Activated T-helper 2 cell treated with anti-CD3 and anti-CD28 coated beads, Interferon-gamma antibody, Interleukin-2, Interleukin-4, amounts not matched to agents 10 μg/mL and 5 μg/mL and 100 μg/mL, durations not matched to agents 14 hours and 24 hours and 36 hours (primary cell): ENCODE measurements at regions not wholly inside any gene's neighbourhood (a gene's known extent, or its start where the extent isn't known, plus 50 kb on each side); places are given as distances from the start of the nearest gene placed in this dataset.
"Not testable (repeated sequence)": the region's sequence is repeated elsewhere in the genome, so short reads cannot be mapped to it uniquely, and the experiment has no call there.

Source experiments
- DNase-seq: peaks from one replicate; pipeline ENCODE4 v3.0.0; 2021; ENCODE audit warnings: low spot score
- H3K27ac Mint-ChIP-seq: one replicate; pipeline ENCODE4 v1.8.0; 2021; ENCODE audit warnings: mixed read lengths
- H3K27me3 Mint-ChIP-seq: one replicate; pipeline ENCODE4 v1.8.0; 2021; ENCODE audit warnings: low read depth, mixed read lengths
- H3K36me3 Mint-ChIP-seq: one replicate; pipeline ENCODE4 v1.8.0; 2021; ENCODE audit warnings: low read depth, mixed read lengths
- H3K4me1 Mint-ChIP-seq: one replicate; pipeline ENCODE4 v1.8.0; 2021; ENCODE audit warnings: low read depth, mixed read lengths
- H3K4me3 Mint-ChIP-seq: one replicate; pipeline ENCODE4 v1.8.0; 2021; ENCODE audit warnings: low read depth, mild to moderate bottlenecking, moderate library complexity, mixed read lengths
- H3K9me3 Mint-ChIP-seq: one replicate; pipeline ENCODE4 v1.8.0; 2021; ENCODE audit warnings: mixed read lengths
- intact Hi-C: fragments of 100-400 bp; cut with micrococcal nuclease; formaldehyde crosslinking; loops from one replicate; pipeline ENCODE4 v1.15.1; 2023

- intact Hi-C loops, result not testable (repeated sequence)
Measured at GRCh38 chr15:20473465-20473864, 68.1 kb downstream of the GOLGA6L6 start.

GRCh38 chr15:20472983-20473382, 68.6 kb downstream of the GOLGA6L6 start:
- H3K36me3 Mint-ChIP-seq, intact Hi-C loops, H3K27me3 Mint-ChIP-seq, DNase-seq, H3K4me3 Mint-ChIP-seq, H3K27ac Mint-ChIP-seq, H3K9me3 Mint-ChIP-seq, H3K4me1 Mint-ChIP-seq: not testable (repeated sequence)

More at GRCh38 chr15:20473465-20473864, 68.1 kb downstream of the GOLGA6L6 start:
- H3K36me3 Mint-ChIP-seq, H3K4me1 Mint-ChIP-seq, DNase-seq, H3K4me3 Mint-ChIP-seq, H3K27ac Mint-ChIP-seq, H3K27me3 Mint-ChIP-seq, H3K9me3 Mint-ChIP-seq: not testable (repeated sequence)

GRCh38 chr15:20470810-20471209, 70.8 kb downstream of the GOLGA6L6 start:
- H3K27ac Mint-ChIP-seq, H3K36me3 Mint-ChIP-seq, H3K9me3 Mint-ChIP-seq, H3K4me1 Mint-ChIP-seq, intact Hi-C loops, H3K27me3 Mint-ChIP-seq, H3K4me3 Mint-ChIP-seq, DNase-seq: not testable (repeated sequence)

GRCh38 chr15:20441138-20441537, 100.5 kb downstream of the GOLGA6L6 start:
- H3K36me3 Mint-ChIP-seq, DNase-seq, intact Hi-C loops, H3K9me3 Mint-ChIP-seq, H3K27me3 Mint-ChIP-seq, H3K4me3 Mint-ChIP-seq, H3K4me1 Mint-ChIP-seq, H3K27ac Mint-ChIP-seq: not testable (repeated sequence)

- DNase-seq, H3K4me3 Mint-ChIP-seq, H3K27ac Mint-ChIP-seq, H3K27me3 Mint-ChIP-seq, intact Hi-C loops, H3K4me1 Mint-ChIP-seq, H3K9me3 Mint-ChIP-seq, H3K36me3 Mint-ChIP-seq: not testable (repeated sequence)
Measured at GRCh38 chr15:20440390-20440789, 101.2 kb downstream of the GOLGA6L6 start.

GRCh38 chr15:20439111-20439510, 102.5 kb downstream of the GOLGA6L6 start:
- H3K27me3 Mint-ChIP-seq, H3K4me3 Mint-ChIP-seq, DNase-seq, intact Hi-C loops, H3K27ac Mint-ChIP-seq, H3K4me1 Mint-ChIP-seq, H3K9me3 Mint-ChIP-seq, H3K36me3 Mint-ChIP-seq: not testable (repeated sequence)

GRCh38 chr15:20438255-20438654, 103.3 kb downstream of the GOLGA6L6 start:
- H3K4me3 Mint-ChIP-seq, DNase-seq, H3K36me3 Mint-ChIP-seq, H3K9me3 Mint-ChIP-seq, H3K27me3 Mint-ChIP-seq, intact Hi-C loops, H3K27ac Mint-ChIP-seq, H3K4me1 Mint-ChIP-seq: not testable (repeated sequence)

GRCh38 chr15:20433468-20433867, 108.1 kb downstream of the GOLGA6L6 start:
- H3K9me3 Mint-ChIP-seq, intact Hi-C loops, H3K27me3 Mint-ChIP-seq, H3K36me3 Mint-ChIP-seq, DNase-seq, H3K27ac Mint-ChIP-seq, H3K4me1 Mint-ChIP-seq, H3K4me3 Mint-ChIP-seq: not testable (repeated sequence)

GRCh38 chr15:20430495-20430894, 111.1 kb downstream of the GOLGA6L6 start:
- H3K27ac Mint-ChIP-seq, H3K27me3 Mint-ChIP-seq, H3K9me3 Mint-ChIP-seq, H3K4me1 Mint-ChIP-seq, H3K36me3 Mint-ChIP-seq, H3K4me3 Mint-ChIP-seq, intact Hi-C loops, DNase-seq: not testable (repeated sequence)

GRCh38 chr15:20420710-20421109, 120.9 kb downstream of the GOLGA6L6 start:
- H3K4me3 Mint-ChIP-seq, H3K36me3 Mint-ChIP-seq, H3K9me3 Mint-ChIP-seq, H3K27ac Mint-ChIP-seq, DNase-seq, H3K4me1 Mint-ChIP-seq, intact Hi-C loops, H3K27me3 Mint-ChIP-seq: not testable (repeated sequence)

- not testable (repeated sequence) for H3K27ac Mint-ChIP-seq, DNase-seq, H3K4me1 Mint-ChIP-seq, H3K27me3 Mint-ChIP-seq, H3K36me3 Mint-ChIP-seq, H3K4me3 Mint-ChIP-seq
- intact Hi-C loops, result loop anchor here (10.0 kb wide), 1 partner anchor 62 kb away; no protein-coding TSS in a partner anchor
- peaks cover 14% of the 10 kb centered on the region for H3K9me3 Mint-ChIP-seq
Measured at GRCh38 chr15:20416618-20417017, 125.0 kb downstream of the GOLGA6L6 start.

GRCh38 chr15:20409667-20410198, 131.9 kb downstream of the GOLGA6L6 start:
- not testable (repeated sequence) for DNase-seq, H3K27me3 Mint-ChIP-seq, H3K4me3 Mint-ChIP-seq, H3K27ac Mint-ChIP-seq, H3K9me3 Mint-ChIP-seq, H3K36me3 Mint-ChIP-seq, H3K4me1 Mint-ChIP-seq
- intact Hi-C loops, result loop anchor here (10.0 kb wide), 1 partner anchor 55 kb away; no protein-coding TSS in a partner anchor

GRCh38 chr15:20409247-20409646, 132.4 kb downstream of the GOLGA6L6 start:
- Mint-ChIP-seq H3K27ac (no peak overlapping the region), H3K4me3 (no peak overlapping the region), H3K4me1 (no peaks in the 10 kb centered on the region), H3K36me3 (no peaks in the 10 kb centered on the region), H3K27me3 (no peaks in the 10 kb centered on the region), H3K9me3 (peaks cover 2% of the 10 kb centered on the region)
- intact Hi-C loops, result no loop called here
- no peak for DNase-seq

GRCh38 chr15:20407553-20407952, 134.0 kb downstream of the GOLGA6L6 start:
- no peaks in the 10 kb centered on the region for H3K4me1 Mint-ChIP-seq
- no peak overlapping the region for H3K27ac Mint-ChIP-seq
- intact Hi-C loops, result no loop called here
- no peak for DNase-seq
- no peaks in the 10 kb centered on the region for H3K9me3 Mint-ChIP-seq
- H3K27me3 Mint-ChIP-seq, result no peaks in the 10 kb centered on the region
- H3K36me3 Mint-ChIP-seq, result no peaks in the 10 kb centered on the region
- no peak overlapping the region for H3K4me3 Mint-ChIP-seq
